ENCODE measurements at regions not wholly inside any gene's neighbourhood (a gene's known extent, or its start where the extent isn't known, plus 50 kb on each side); places are given as distances from the start of the nearest gene placed in this dataset.
"Not testable (repeated sequence)": the region's sequence is repeated elsewhere in the genome, so short reads cannot be mapped to it uniquely, and the experiment has no call there.

- no peak for DNase-seq
Observed at GRCh38 chr3:103924544-103924943, 1442.2 kb upstream of the ALCAM start.

GRCh38 chr3:103926936-103927335, 1439.8 kb upstream of the ALCAM start:
- no peak for DNase-seq

GRCh38 chr3:103927896-103928295, 1438.8 kb upstream of the ALCAM start:
- DNase-seq, result no peak

GRCh38 chr3:103937094-103937493, 1429.6 kb upstream of the ALCAM start:
- no peak for DNase-seq

GRCh38 chr3:103947062-103947461, 1419.6 kb upstream of the ALCAM start:
- no peak for DNase-seq

GRCh38 chr3:103949693-103950092, 1417.0 kb upstream of the ALCAM start:
- DNase-seq, result no peak

- DNase-seq, result no peak
Observed at GRCh38 chr3:103950676-103951075, 1416.0 kb upstream of the ALCAM start.

GRCh38 chr3:103953796-103954195, 1412.9 kb upstream of the ALCAM start:
- DNase-seq, result no peak

- no peak for DNase-seq
Observed at GRCh38 chr3:103960819-103961218, 1405.9 kb upstream of the ALCAM start.

- no peak for DNase-seq
Observed at GRCh38 chr3:103963599-103963998, 1403.1 kb upstream of the ALCAM start.

GRCh38 chr3:103965764-103966163, 1400.9 kb upstream of the ALCAM start:
- DNase-seq, result no peak

- DNase-seq, result no peak
Observed at GRCh38 chr3:103966749-103967148, 1400.0 kb upstream of the ALCAM start.

GRCh38 chr3:103968131-103968530, 1398.6 kb upstream of the ALCAM start:
- DNase-seq, result no peak

- DNase-seq, result no peak
Observed at GRCh38 chr3:103968751-103969150, 1398.0 kb upstream of the ALCAM start.

- DNase-seq, result no peak
Observed at GRCh38 chr3:103976931-103977339, 1389.8 kb upstream of the ALCAM start.

- no peak for DNase-seq
Observed at GRCh38 chr3:103977417-103977816, 1389.3 kb upstream of the ALCAM start.

- DNase-seq, result no peak
Observed at GRCh38 chr3:103991461-103992115, 1375.1 kb upstream of the ALCAM start.

- DNase-seq, result no peak
Observed at GRCh38 chr3:103992469-103992868, 1374.2 kb upstream of the ALCAM start.

GRCh38 chr3:104004956-104005355, 1361.8 kb upstream of the ALCAM start:
- DNase-seq, result no peak

GRCh38 chr3:104005815-104006214, 1360.9 kb upstream of the ALCAM start:
- DNase-seq, result no peak

GRCh38 chr3:104018541-104018940, 1348.2 kb upstream of the ALCAM start:
- no peak for DNase-seq

- DNase-seq, result no peak
Observed at GRCh38 chr3:104031598-104031997, 1335.1 kb upstream of the ALCAM start.

- DNase-seq, result no peak
Observed at GRCh38 chr3:104032283-104032682, 1334.4 kb upstream of the ALCAM start.

- DNase-seq, result no peak
Observed at GRCh38 chr3:104040896-104041295, 1325.8 kb upstream of the ALCAM start.

GRCh38 chr3:104043001-104043543, 1323.6 kb upstream of the ALCAM start:
- DNase-seq, result not testable (repeated sequence)

Data from T-helper 1 cell (primary cell).